ENCODE measurements at regions not wholly inside any gene's neighbourhood (a gene's known extent, or its start where the extent isn't known, plus 50 kb on each side); places are given as distances from the start of the nearest gene placed in this dataset.

DNA sequence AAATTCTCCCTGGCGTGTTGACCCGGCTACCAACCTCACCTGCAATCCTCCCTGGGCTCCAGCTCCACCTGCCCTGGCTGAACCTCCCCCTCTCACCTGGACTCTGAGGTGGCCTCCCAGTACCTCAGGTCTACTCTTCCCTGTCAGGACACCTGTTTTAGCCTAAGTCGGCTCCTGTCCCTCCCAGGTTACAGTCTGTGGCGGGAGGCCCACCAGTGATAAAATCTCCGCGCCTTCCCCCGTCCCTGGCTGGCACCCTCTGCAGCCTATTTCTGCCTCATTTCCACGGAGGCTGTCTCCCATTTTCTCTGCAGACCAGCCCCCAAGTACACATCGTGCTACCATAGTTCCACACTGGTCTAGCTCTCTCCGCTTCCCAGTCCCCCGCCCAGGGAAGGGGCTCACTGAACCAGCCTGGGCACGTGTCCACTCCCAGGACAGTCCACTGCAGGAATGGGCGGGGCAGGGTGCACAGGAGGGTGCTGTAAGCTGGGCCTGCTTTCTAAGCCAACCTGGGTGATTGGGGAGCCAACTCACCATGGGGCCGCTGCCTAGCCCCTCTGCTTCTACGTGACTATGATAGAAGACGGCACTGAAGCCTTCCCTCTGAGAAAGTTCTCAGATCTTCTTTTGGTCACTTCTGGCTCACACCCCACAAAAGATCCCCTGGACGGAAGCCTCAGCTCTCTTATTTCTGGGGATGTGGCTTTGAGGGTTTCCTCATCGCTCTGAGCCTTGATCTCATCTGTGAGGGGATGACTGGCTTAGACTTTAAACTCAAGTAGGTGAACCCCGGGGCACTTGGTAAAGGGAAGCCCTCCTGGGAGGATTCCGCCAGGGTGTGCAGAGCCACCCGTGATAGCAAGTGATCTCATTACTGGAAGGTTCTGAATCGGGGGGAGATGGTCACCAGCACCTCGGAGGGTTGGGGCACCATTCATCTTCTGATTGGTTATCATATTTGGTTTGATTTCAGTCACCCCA is 96.6 kb downstream of the NSMCE3 start:
- Histone ChIP-seq H3K9me3 (ENCODE audit: insufficient read depth, low read length) (no peaks in the 10 kb centered on the region), H3K79me2 (ENCODE audit: low read length) (no peaks in the 10 kb centered on the region), H3K4me2 (ENCODE audit: low read length) (no peak overlapping the region), H3K36me3 (replicated peaks; ENCODE audit: low read depth, low read length) (no peaks in the 10 kb centered on the region), H4K20me1 (ENCODE audit: insufficient read depth, low read length) (no peaks in the 10 kb centered on the region), H3K4me1 (ENCODE audit: low read length) (no peaks in the 10 kb centered on the region), H3K9ac (ENCODE audit: low read length) (no peak overlapping the region), H3K4me3 (ENCODE audit: low read length) (no peak overlapping the region), H2AFZ (ENCODE audit: low read depth, low read length) (no peak overlapping the region), H3K27ac (ENCODE audit: low read length) (no peak overlapping the region), H3K27me3 (ENCODE audit: low read depth, low read length) (peaks cover 10% of the 10 kb centered on the region; the same call in 1 of the 2 replicates)
- TF ChIP-seq, protein P1, sequence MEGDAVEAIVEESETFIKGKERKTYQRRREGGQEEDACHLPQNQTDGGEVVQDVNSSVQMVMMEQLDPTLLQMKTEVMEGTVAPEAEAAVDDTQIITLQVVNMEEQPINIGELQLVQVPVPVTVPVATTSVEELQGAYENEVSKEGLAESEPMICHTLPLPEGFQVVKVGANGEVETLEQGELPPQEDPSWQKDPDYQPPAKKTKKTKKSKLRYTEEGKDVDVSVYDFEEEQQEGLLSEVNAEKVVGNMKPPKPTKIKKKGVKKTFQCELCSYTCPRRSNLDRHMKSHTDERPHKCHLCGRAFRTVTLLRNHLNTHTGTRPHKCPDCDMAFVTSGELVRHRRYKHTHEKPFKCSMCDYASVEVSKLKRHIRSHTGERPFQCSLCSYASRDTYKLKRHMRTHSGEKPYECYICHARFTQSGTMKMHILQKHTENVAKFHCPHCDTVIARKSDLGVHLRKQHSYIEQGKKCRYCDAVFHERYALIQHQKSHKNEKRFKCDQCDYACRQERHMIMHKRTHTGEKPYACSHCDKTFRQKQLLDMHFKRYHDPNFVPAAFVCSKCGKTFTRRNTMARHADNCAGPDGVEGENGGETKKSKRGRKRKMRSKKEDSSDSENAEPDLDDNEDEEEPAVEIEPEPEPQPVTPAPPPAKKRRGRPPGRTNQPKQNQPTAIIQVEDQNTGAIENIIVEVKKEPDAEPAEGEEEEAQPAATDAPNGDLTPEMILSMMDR (IDR thresholded peaks at IDR 0.05; ENCODE audit: low read depth, low read length): no peak
- no peak for TF ChIP-seq EZH2phosphoT487 (IDR thresholded peaks at IDR 0.05; ENCODE audit: low read depth)

DNA sequence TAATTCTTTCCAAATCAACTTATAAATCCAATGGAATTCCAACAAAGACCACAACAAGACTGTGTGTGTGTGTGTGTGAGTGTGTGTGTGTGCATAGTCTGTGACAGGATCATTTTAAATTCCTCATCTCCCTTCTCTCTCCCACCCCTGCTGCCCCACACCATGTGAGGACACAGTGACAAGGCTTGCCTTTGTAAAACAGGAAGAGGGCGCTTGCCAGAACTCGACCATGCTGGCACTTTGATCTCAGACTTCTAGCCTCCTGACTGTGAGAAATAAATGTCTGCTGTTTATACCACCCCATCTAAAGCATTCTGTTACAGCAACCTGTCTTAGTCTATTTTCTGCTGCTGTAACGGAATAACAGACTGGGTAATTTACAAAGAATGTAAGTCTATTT is 99.1 kb downstream of the NSMCE3 start:
- Histone ChIP-seq H3K9me3 (ENCODE audit: insufficient read depth, low read length) (no peaks in the 10 kb centered on the region), H3K4me1 (ENCODE audit: low read length) (no peaks in the 10 kb centered on the region), H3K27ac (ENCODE audit: low read length) (no peak overlapping the region), H3K4me2 (ENCODE audit: low read length) (no peak overlapping the region), H3K79me2 (ENCODE audit: low read length) (no peaks in the 10 kb centered on the region), H2AFZ (ENCODE audit: low read depth, low read length) (no peak overlapping the region), H3K36me3 (replicated peaks; ENCODE audit: low read depth, low read length) (no peaks in the 10 kb centered on the region), H3K27me3 (ENCODE audit: low read depth, low read length) (no peaks in the 10 kb centered on the region), H3K4me3 (ENCODE audit: low read length) (no peak overlapping the region), H4K20me1 (ENCODE audit: insufficient read depth, low read length) (no peaks in the 10 kb centered on the region), H3K9ac (ENCODE audit: low read length) (no peak overlapping the region)
- TF ChIP-seq, protein P1 (IDR thresholded peaks at IDR 0.05; ENCODE audit: low read depth, low read length): no peak
